ENCODE measurements at regions not wholly inside any gene's neighbourhood (a gene's known extent, or its start where the extent isn't known, plus 50 kb on each side); places are given as distances from the start of the nearest gene placed in this dataset.
"Not testable (repeated sequence)": the region's sequence is repeated elsewhere in the genome, so short reads cannot be mapped to it uniquely, and the experiment has no call there.

GRCh38 chr6:147925826-147926225, 416.8 kb upstream of the SASH1 start:
- DNase-seq, result no peak

DNA sequence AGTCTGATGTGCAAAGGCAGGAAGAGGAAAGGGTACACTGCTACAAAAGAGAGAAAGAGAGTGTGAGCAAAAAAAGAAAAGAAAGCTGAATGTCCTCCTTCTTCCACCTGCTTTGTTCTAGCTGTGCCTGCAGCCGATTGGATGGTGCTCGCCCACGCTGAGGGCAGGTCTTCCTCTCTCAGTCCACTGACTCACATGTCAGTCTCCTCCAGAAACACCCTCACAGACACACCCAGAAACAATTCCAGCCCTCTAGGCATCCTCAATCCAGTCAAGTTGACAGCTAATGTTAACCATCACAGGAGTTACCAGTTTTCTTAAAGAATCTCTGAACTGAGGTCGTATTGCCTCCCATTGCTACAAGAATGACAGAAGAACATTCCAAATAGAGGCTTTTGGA, 411.9 kb upstream of the SASH1 start:
- no peak for DNase-seq

DNA sequence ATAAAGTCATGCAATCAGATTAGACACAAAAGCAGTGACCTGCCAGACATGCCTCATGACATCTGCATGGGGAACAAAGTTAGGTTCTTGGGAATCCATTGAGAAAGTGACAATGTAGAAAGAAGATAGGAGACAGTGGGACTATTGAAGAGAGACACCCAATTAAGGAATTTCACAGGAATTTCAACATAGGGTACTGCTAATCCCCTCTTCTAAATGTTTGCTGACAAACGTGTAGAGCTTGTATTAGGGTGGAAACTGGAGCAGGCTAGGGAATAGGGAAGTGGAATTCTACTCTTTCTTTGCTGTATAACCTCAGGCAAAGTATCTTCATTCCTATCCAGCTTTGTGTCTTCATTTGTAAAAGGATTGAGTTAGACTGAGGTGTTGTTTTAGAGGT, 409.4 kb upstream of the SASH1 start:
- no peak for DNase-seq

DNA sequence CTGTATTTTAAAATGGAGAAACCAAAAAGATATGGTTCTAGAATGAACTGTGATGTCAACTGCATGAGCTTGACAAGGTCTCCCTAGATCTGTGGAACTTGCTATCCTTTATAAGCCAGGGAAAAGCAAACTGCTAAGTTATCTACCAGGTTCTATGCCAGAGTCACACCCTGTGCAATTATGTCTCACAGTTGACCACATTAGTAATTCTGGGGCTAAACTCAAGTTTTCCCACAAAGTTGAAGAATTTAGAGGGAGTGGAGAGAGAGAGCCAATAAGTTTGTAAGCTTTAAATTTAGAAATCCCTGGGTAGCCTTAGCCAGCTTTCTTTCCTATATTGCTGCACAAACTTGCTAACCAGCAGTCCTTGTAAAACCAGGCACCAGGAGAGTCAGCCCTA, 407.0 kb upstream of the SASH1 start:
- DNase-seq, result no peak

GRCh38 chr6:147936703-147937470, 405.8 kb upstream of the SASH1 start:
- DNase-seq, result no peak

DNA sequence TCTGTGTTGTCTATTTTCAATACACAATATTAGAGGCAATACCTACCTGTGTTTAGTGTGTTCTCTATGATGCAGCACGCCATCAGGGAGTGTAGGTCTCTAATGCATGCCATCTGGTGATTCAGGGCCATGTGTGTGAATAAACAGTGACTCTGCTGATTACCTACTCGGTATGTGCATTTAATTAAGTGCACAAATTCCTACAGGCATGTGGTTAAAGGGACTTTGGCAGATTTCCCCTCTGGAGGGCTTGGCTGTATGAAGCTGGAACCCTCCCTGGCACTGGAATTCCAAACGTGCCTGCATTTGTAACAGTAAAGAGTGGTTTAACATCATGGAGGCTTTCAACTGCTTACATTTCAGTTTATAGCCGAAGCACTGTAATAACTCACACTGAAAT, 401.5 kb upstream of the SASH1 start:
- DNase-seq, result no peak

DNA sequence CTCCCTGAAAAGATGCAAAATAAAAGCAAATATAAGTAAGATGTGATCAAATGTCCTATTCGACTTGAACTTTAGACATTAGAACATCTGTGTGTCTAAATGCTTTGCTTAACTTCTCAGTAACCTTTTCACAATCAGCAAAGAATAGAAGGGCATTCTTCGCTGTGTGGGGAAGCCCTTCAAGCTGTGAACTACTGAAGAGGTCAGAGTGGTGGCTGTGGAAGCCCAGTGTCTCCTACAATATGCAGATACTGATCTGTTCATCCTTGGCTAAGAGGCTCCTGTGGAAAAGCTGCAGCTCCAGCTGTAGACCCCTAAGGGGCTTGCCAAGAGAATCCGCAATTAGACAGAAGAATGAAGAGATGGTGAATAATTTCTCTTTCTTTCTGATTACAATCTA, 400.3 kb upstream of the SASH1 start:
- DNase-seq, result no peak

GRCh38 chr6:147944122-147944521, 398.5 kb upstream of the SASH1 start:
- no peak for DNase-seq

- DNase-seq, result no peak
Measured at GRCh38 chr6:147947521-147947920, 395.1 kb upstream of the SASH1 start.

GRCh38 chr6:147949981-147950622, 392.5 kb upstream of the SASH1 start:
- no peak for DNase-seq

GRCh38 chr6:147950623-147950987, 392.0 kb upstream of the SASH1 start:
- no peak for DNase-seq

- no peak for DNase-seq
Measured at GRCh38 chr6:147951726-147952125, 390.9 kb upstream of the SASH1 start.

DNA sequence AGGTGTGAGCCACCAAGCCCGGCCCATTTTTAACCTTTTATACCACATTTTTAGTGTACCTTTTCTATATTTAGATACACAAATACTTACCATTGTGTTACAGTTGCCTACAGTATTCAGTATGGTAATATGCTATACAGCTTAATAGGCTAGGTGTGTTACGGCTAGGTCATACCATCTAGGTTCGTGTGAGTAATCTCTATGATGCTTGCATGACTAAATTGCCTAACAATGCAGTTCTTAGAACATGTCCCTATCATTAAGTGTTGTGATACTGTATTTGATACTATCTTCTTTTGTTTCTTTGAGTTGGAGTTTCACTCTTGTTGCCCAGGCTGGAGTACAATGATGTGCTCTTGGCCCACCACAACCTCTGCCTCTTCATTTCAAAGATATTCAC, 387.7 kb upstream of the SASH1 start:
- no peak for DNase-seq

DNA sequence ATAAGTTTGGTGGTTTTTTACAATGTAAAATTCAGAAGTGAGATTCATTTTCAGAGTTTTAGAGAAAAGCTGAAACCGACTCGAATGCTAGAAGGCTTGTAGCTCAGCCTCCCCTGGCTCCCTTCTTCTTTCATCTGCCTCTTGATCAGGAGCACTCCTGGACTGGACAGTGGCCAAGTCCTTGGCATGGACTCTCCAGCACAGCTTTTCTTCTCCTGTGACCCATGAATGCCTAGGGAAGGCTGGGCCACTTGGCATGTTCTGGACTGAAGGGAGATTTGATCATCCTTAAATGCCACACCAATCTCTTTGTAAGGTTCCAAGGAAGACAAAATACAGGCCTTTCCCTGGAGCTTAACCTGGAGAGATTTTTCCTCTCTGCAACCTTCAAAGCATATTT, 384.0 kb upstream of the SASH1 start:
- no peak for DNase-seq

- DNase-seq, result no peak
Measured at GRCh38 chr6:147961481-147962141, 381.0 kb upstream of the SASH1 start.

GRCh38 chr6:147965448-147965847, 377.2 kb upstream of the SASH1 start:
- not testable (repeated sequence) for DNase-seq

DNA sequence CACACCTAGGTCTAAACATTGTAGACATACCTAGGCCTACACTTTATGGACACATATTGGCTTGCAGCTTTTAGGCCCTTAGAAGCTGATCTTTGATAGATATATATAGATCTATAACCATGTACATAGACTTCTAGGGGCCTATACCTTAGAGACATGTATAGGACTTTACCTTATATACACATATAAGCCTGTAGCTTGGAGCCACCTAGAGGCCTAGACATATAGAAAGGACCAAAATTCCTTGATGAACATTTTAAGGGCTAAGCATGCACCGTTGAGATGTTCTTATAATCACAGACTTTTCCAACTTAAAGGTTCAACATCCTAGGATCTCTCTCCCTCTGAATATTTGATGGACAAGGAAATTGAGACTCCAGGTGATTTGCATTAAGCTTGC, 371.7 kb upstream of the SASH1 start:
- DNase-seq, result peak; percentile 28

GRCh38 chr6:147972448-147972847, 370.2 kb upstream of the SASH1 start:
- DNase-seq, result no peak

DNA sequence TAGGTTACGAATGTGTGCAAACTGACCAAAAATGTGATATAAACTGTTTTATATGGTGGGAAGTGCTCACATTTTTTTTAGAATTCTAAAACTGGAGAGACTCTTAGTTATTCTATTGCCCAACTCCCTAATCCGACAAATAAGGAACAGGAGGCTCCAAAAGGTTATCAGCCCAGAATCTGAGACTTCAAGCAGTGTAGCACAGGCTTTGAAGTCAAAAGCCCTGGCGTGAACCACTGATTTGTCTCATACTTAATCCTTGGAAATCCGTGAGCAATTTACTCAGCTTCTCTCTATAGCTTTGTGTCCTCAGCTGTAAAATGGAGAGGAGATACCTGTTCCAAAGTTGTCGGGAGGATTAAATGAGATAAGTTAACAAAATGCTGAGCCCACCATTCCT, 368.8 kb upstream of the SASH1 start:
- no peak for DNase-seq

GRCh38 chr6:147974376-147974775, 368.3 kb upstream of the SASH1 start:
- DNase-seq, result no peak

GRCh38 chr6:147977851-147978465, 364.7 kb upstream of the SASH1 start:
- DNase-seq, result no peak

DNA sequence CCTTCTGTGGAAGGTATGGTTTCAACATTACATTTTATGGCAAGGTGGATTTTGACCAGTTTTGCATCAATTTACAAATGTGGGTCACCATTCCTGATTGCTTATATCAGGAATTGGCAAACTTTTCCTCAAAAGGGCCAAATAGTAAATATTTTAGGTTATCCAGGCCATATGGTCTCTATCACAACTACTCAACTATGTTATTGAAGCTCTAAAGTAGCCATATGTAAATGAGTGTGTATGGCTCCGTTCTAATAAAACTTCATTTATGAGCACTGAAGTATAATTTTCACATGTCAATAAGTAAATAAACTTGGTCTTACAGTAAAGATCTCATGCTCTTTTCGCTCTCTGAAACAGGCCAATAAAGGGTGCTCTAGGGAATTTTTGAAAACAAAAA, 362.7 kb upstream of the SASH1 start:
- no peak for DNase-seq

- DNase-seq, result no peak
Measured at GRCh38 chr6:147983581-147984366, 358.9 kb upstream of the SASH1 start.
